H9 (cell line): ENCODE measurements at regions not wholly inside any gene's neighbourhood (a gene's known extent, or its start where the extent isn't known, plus 50 kb on each side); places are given as distances from the start of the nearest gene placed in this dataset.

Source experiments
- DNase-seq: peaks from one replicate; pipeline ENCODE4 v3.0.0-alpha.2; 2017
- H2AFZ ChIP-seq: one replicate; pipeline ENCODE4 v1.6.1; 2013; ENCODE audit warnings: mild to moderate bottlenecking, low read length, control low read depth, moderate library complexity
- H2AK5ac ChIP-seq: 2 replicates; pipeline ENCODE4 v1.6.1; 2013; ENCODE audit warnings: low read length, control low read depth, mixed read lengths; ENCODE audit not compliant: insufficient read length
- H2BK120ac ChIP-seq: one replicate; pipeline ENCODE4 v1.6.1; 2013; ENCODE audit warnings: low read depth, mild to moderate bottlenecking, low read length, control low read depth, inconsistent platforms; ENCODE audit not compliant: poor library complexity, severe bottlenecking
- H2BK12ac ChIP-seq: 2 replicates; pipeline ENCODE4 v1.6.1; 2013; ENCODE audit warnings: low read length, control low read depth, mixed read lengths, low read depth; ENCODE audit not compliant: insufficient read length
- H2BK15ac ChIP-seq: 2 replicates; pipeline ENCODE4 v1.6.1; 2013; ENCODE audit warnings: low read depth, low read length, control low read depth
- H2BK20ac ChIP-seq: one replicate; pipeline ENCODE4 v1.6.1; 2013; ENCODE audit warnings: low read depth, mild to moderate bottlenecking, low read length, control low read depth, inconsistent platforms; ENCODE audit not compliant: poor library complexity, severe bottlenecking
- H2BK5ac ChIP-seq: 2 replicates; pipeline ENCODE4 v1.6.1; 2013; ENCODE audit warnings: low read length, control low read depth, mixed read lengths; ENCODE audit not compliant: insufficient read length
- H3K14ac ChIP-seq: 2 replicates; pipeline ENCODE4 v1.6.1; 2013; ENCODE audit warnings: low read length, control low read depth; ENCODE audit not compliant: insufficient read depth
- H3K18ac ChIP-seq: 2 replicates; pipeline ENCODE4 v1.6.1; 2013; ENCODE audit warnings: low read depth, mild to moderate bottlenecking, mixed read lengths, low read length, control low read depth; ENCODE audit not compliant: insufficient read length
- H3K23ac ChIP-seq: 2 replicates; pipeline ENCODE4 v1.6.1; 2013; ENCODE audit warnings: low read length, control low read depth, mixed read lengths, low read depth; ENCODE audit not compliant: insufficient read length
- H3K23me2 ChIP-seq: 2 replicates; pipeline ENCODE4 v1.6.1; 2013; ENCODE audit warnings: low read depth, mild to moderate bottlenecking, mixed read lengths, low read length, control low read depth; ENCODE audit not compliant: insufficient read length, poor library complexity, severe bottlenecking
- H3K27ac ChIP-seq: 2 replicates; pipeline ENCODE4 v1.5.1; 2013; ENCODE audit warnings: low read length, control low read depth, mixed read lengths, low read depth; ENCODE audit not compliant: insufficient read length
- H3K27me3 ChIP-seq: 2 replicates; pipeline ENCODE4 v1.6.1; 2013; ENCODE audit warnings: low read length, control low read depth, inconsistent platforms; ENCODE audit not compliant: insufficient read depth
- H3K4ac ChIP-seq: 2 replicates; pipeline ENCODE4 v1.6.1; 2013; ENCODE audit warnings: low read depth, mild to moderate bottlenecking, control low read depth, inconsistent platforms, low read length, moderate library complexity
- H3K4me1 ChIP-seq: 2 replicates; pipeline ENCODE4 v1.6.1; 2013; ENCODE audit warnings: low read length, control low read depth, inconsistent platforms; ENCODE audit not compliant: insufficient read depth
- H3K4me2 ChIP-seq: 2 replicates; pipeline ENCODE4 v1.6.1; 2013; ENCODE audit warnings: low read length, control low read depth, mixed read lengths; ENCODE audit not compliant: insufficient read length, insufficient read depth
- H3K56ac ChIP-seq: 2 replicates; pipeline ENCODE4 v1.6.1; 2013; ENCODE audit warnings: low read depth, mild to moderate bottlenecking, mixed read lengths, low read length, control low read depth; ENCODE audit not compliant: insufficient read length
- H3K79me1 ChIP-seq: 2 replicates; pipeline ENCODE4 v1.6.1; 2013; ENCODE audit warnings: low read depth, mild to moderate bottlenecking, moderate library complexity, low read length, control low read depth, inconsistent platforms; ENCODE audit not compliant: insufficient read depth, poor library complexity, severe bottlenecking
- H3K79me2 ChIP-seq: 2 replicates; pipeline ENCODE4 v1.6.1; 2013; ENCODE audit warnings: low read length, control low read depth, inconsistent platforms; ENCODE audit not compliant: insufficient read depth
- H3K9ac ChIP-seq: 2 replicates; pipeline ENCODE4 v1.6.1; 2013; ENCODE audit warnings: low read length, control low read depth, mixed read lengths; ENCODE audit not compliant: insufficient read length; ENCODE audit errors: extremely low read depth
- H3K9me3 ChIP-seq: one replicate; pipeline ENCODE4 v1.6.1; 2013; ENCODE audit warnings: low read depth, low read length, inconsistent platforms; ENCODE audit not compliant: control insufficient read depth
- H3T11ph ChIP-seq: one replicate; pipeline ENCODE4 v1.6.1; 2013; ENCODE audit warnings: mild to moderate bottlenecking, low read length, control low read depth, inconsistent platforms
- H4K20me1 ChIP-seq: one replicate; pipeline ENCODE4 v1.6.1; 2013; ENCODE audit not compliant: control insufficient read depth, insufficient read length, insufficient read depth
- H4K5ac ChIP-seq: 2 replicates; pipeline ENCODE4 v1.6.1; 2013; ENCODE audit warnings: low read depth, mild to moderate bottlenecking, mixed read lengths, low read length, control low read depth; ENCODE audit not compliant: insufficient read length
- H4K8ac ChIP-seq: replicated peaks from 2 replicates; pipeline ENCODE4 v1.6.1; 2013; ENCODE audit warnings: low read length, control low read depth, mixed read lengths, low read depth; ENCODE audit not compliant: insufficient read length
- H4K91ac ChIP-seq: 2 replicates; pipeline ENCODE4 v1.6.1; 2013; ENCODE audit warnings: low read depth, mild to moderate bottlenecking, moderate library complexity, mixed read lengths, low read length, control low read depth; ENCODE audit not compliant: insufficient read length
- H3K27ac Mint-ChIP-seq, 3 experiments: 2 replicates in 2 of 3; 3 replicates in 1 of 3; pipeline ENCODE4 v1.8.0; 2020 to 2021; ENCODE audit warnings: mixed read lengths in 3 of 3, mild to moderate bottlenecking in 1 of 3, moderate library complexity in 1 of 3
- H3K27me3 Mint-ChIP-seq: 2 replicates; pipeline ENCODE4 v1.8.0; 2021; ENCODE audit warnings: low read depth, mild to moderate bottlenecking, moderate library complexity, mixed read lengths
- H3K36me3 Mint-ChIP-seq, 3 experiments: 2 replicates in 2 of 3; 3 replicates in 1 of 3; pipeline ENCODE4 v1.8.0; 2020 to 2021; ENCODE audit warnings: low read depth in 3 of 3, mixed read lengths in 3 of 3; ENCODE audit not compliant: insufficient read depth in 1 of 3
- H3K4me1 Mint-ChIP-seq, 2 experiments: 2 replicates each; pipeline ENCODE4 v1.8.0; 2020; ENCODE audit warnings: mixed read lengths in 2 of 2
- H3K4me3 Mint-ChIP-seq, 2 experiments: 2 replicates in 1 of 2; 3 replicates in 1 of 2; pipeline ENCODE4 v1.8.0; 2020 to 2021; ENCODE audit warnings: mild to moderate bottlenecking in 2 of 2, mixed read lengths in 2 of 2, moderate library complexity in 1 of 2
- H3K9me3 Mint-ChIP-seq, 2 experiments: 2 replicates in 1 of 2; 3 replicates in 1 of 2; pipeline ENCODE4 v1.8.0; 2020; ENCODE audit warnings: mild to moderate bottlenecking in 2 of 2, mixed read lengths in 2 of 2, moderate library complexity in 1 of 2
- WGBS: extraction: QIAGEN DNeasy Blood & Tissue Kit; methylation state at CpG from one replicate; pipeline ENCODE4 v1.1.7; 2013; ENCODE audit warnings: missing lambda C conversion rate, low lambda C conversion rate, mixed read lengths; ENCODE audit not compliant: insufficient read length; ENCODE audit errors: extremely low coverage; 5-methylcytosine and 5-hydroxymethylcytosine counted together
- TF ChIP-seq, protein P1 (sequence below): fragments of 200-600 bp; sonication (generic); conservative IDR thresholded peaks from 3 replicates; pipeline ENCODE4 v1.8.0; 2021; ENCODE audit warnings: antibody characterized with exemption, mild to moderate bottlenecking

DNA sequence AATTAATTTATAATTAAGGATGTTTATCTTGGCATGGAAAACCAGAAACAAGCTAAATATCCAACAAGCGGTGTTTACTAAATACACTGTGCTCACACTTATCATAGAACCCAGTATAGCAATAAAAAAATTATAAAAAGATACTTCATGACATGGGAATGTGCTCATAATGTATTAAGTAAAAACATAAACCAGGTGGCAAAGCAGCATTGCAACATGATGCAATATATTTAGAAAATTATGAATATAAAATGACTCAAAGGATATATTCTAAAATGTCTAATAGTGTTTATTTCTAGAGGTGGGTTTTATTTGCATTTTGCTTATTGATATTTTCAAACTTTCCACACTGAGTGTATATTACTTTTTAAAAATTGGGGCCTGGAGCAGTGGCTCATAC is 84.4 kb upstream of the ATL2 start:
- Histone ChIP-seq H2BK120ac (no peak overlapping the region), H2BK15ac (no peak overlapping the region), H3K18ac (no peak overlapping the region), H4K20me1 (no peaks in the 10 kb centered on the region), H3K4ac (no peak overlapping the region), H2BK20ac (no peak overlapping the region), H2BK12ac (no peak overlapping the region), H3K56ac (no peak overlapping the region), H3K9ac (no peak overlapping the region), H3K9me3 (no peaks in the 10 kb centered on the region), H3K79me2 (no peaks in the 10 kb centered on the region), H4K5ac (no peak overlapping the region), H2AFZ (no peak overlapping the region), H2AK5ac (no peak overlapping the region), H2BK5ac (no peak overlapping the region), H3K27me3 (no peaks in the 10 kb centered on the region), H3K23ac (no peak overlapping the region), H3K4me1 (no peaks in the 10 kb centered on the region), H3K14ac (no peak overlapping the region), H3K4me2 (no peak overlapping the region), H3K23me2 (no peaks in the 10 kb centered on the region), H3K27ac (no peak overlapping the region), H4K8ac (no peak overlapping the region), H4K91ac (no peak overlapping the region), H3K79me1 (no peaks in the 10 kb centered on the region), H3T11ph (no peak overlapping the region)
- no peak overlapping the region for H3K4me3 Mint-ChIP-seq
- no peak for DNase-seq
- TF ChIP-seq, protein P1, sequence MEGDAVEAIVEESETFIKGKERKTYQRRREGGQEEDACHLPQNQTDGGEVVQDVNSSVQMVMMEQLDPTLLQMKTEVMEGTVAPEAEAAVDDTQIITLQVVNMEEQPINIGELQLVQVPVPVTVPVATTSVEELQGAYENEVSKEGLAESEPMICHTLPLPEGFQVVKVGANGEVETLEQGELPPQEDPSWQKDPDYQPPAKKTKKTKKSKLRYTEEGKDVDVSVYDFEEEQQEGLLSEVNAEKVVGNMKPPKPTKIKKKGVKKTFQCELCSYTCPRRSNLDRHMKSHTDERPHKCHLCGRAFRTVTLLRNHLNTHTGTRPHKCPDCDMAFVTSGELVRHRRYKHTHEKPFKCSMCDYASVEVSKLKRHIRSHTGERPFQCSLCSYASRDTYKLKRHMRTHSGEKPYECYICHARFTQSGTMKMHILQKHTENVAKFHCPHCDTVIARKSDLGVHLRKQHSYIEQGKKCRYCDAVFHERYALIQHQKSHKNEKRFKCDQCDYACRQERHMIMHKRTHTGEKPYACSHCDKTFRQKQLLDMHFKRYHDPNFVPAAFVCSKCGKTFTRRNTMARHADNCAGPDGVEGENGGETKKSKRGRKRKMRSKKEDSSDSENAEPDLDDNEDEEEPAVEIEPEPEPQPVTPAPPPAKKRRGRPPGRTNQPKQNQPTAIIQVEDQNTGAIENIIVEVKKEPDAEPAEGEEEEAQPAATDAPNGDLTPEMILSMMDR: no peak
- H3K27me3 Mint-ChIP-seq: peaks cover 2% of the 10 kb centered on the region; the same call in 1 of the 2 replicates
- H3K36me3 Mint-ChIP-seq: no peaks in the 10 kb centered on the region
- no peaks in the 10 kb centered on the region for H3K9me3 Mint-ChIP-seq
- H3K4me1 Mint-ChIP-seq: peaks cover 3% of the 10 kb centered on the region in 2 experiments
- WGBS: no CpG with 5 or more reads among the region's 1 CpG
- no peak overlapping the region for H3K27ac Mint-ChIP-seq
